ENCODE measurements at regions not wholly inside any gene's neighbourhood (a gene's known extent, or its start where the extent isn't known, plus 50 kb on each side); places are given as distances from the start of the nearest gene placed in this dataset.

GRCh38 chr1:65497256-65497830, 76.9 kb downstream of the LEPR start:
- TF ChIP-seq GATA2 (IDR thresholded peaks at IDR 0.05; ENCODE audit: low read depth, low read length) (no peak), GATA3 (IDR thresholded peaks at IDR 0.05; ENCODE audit: low read depth, low read length) (no peak)

Measured in SH-SY5Y (cell line).